ENCODE measurements at regions not wholly inside any gene's neighbourhood (a gene's known extent, or its start where the extent isn't known, plus 50 kb on each side); places are given as distances from the start of the nearest gene placed in this dataset.
"Not testable (repeated sequence)": the region's sequence is repeated elsewhere in the genome, so short reads cannot be mapped to it uniquely, and the experiment has no call there.

DNA sequence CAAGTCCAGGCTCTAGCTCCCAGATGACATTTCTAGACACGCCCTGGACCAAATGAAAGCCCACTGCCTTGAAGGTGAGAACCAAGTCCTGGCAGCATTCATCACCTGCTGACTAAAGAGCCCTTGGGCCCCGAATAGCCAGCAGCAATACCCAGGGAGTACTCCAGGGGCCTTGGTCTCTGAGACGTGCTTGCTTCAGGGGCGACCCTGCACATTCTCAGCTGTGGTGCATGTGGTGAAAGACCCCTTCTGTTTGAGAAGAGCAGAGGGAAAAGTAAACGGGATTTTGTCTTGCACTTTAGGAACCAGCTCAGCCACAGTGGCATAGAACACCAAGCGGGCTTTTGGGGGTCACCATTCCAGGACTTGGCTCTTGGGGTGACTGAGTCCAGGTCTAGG, 260.5 kb upstream of the MYT1L start:
- DNase-seq = no peak

DNA sequence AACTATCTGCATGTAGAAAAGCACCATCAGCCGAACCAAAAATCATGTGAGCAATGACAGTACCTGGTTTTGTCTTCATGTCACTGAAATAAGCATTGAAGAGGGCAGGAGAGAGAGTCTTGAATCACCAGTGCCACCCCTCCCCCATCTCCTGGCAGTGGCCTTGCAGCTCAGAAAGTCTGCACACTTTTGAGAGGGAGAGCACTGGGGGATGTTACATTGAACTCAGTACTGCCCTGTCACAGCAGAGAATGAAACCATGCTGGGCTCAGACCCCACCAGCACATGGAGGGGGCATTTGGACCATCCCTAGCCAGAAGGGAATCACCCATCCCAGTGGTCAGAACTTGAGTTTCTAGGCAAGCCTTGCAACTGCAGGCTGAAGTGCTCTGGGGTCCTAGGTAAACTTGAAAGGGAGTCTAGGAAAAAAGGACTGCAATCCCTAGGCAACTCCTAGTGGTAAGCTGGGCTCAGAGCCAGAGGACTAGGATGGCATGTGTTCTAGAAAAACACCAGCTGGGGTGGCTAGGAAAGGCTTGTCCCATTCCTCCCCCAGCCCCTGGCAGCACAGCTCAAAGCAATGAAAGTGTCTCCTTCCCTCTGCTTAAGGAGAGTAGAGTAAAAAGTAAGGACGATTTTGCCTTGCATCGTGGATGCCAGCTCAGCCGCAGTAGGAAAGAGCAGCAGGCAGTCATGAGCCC, 259.9 kb upstream of the MYT1L start:
- DNase-seq = no peak

DNA sequence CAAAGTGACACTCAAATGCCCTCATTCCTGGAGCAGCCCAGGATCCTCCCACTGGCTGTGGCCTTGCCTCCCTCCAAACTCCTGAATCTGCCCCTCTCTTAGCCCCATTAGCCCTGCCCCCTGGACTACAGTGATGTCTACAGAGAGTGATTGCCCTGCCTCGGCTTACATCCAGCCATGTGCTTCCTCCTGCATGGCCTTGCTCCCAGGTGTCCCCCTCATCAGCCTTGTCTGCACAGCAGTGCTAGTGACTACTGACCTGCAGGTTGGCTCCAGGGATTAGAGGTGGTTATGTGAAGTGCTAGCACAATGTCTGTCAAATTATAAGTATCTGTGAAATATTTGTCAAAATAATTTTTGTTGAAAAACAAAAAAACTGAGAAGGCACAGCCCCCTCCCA, 259.1 kb upstream of the MYT1L start:
- DNase-seq = no peak

DNA sequence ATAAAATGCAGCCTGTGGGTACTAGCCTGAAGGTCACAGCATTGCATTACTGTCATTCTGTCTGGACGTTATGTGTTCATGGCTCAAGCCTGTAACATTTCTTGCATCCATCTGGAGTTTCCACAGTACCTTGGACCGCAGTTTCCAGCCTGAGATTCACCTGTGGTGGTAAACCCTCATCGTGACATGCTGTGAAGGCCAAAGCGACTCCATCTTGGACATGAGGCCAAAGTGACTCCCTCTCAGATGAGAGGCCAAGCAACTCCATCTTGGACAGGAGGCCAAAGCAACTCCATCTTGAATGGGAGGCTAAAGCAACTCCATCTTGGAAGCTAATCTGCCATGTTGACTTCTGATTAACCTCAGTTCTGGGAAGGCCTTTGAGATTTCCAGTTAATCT, 257.7 kb upstream of the MYT1L start:
- DNase-seq = no peak

DNA sequence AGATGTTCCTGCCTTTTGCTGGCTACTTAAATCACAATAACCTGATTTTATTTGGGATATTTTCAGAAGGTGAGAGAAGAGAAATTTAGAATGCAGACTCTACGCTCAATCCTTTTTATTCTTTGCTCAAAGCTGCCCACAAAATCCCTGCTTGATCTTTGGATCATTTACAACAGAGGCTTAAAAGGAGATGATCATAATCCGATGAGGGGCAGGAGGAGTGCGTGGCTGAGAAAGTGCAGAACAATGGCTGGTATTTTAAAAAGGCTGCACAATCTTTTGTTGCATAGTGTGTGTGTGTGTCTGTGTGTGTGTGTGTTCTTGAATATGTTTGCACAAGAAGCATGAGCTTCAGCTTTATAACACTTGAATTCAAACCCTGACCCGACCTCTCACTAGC, 256.3 kb upstream of the MYT1L start:
- no peak for DNase-seq

DNA sequence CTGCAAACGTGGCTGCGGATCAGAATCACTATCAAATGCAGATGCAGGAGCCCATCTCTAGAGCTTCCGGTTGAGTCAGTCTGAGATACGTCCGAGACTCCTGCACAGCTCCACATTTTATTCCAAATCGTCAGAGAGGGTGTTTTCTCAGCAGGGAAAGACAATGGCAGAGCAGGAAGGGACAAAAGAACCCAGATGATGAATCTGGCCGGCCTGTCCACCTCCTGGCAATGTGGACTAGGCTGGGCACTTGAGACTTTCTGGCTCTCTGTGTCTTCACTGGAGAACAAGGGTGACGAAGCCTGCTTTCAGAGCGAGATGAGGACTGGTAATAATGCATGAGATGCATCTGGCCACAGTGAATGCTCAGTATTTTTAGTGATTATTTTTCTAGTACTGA, 255.9 kb upstream of the MYT1L start:
- DNase-seq = no peak

DNA sequence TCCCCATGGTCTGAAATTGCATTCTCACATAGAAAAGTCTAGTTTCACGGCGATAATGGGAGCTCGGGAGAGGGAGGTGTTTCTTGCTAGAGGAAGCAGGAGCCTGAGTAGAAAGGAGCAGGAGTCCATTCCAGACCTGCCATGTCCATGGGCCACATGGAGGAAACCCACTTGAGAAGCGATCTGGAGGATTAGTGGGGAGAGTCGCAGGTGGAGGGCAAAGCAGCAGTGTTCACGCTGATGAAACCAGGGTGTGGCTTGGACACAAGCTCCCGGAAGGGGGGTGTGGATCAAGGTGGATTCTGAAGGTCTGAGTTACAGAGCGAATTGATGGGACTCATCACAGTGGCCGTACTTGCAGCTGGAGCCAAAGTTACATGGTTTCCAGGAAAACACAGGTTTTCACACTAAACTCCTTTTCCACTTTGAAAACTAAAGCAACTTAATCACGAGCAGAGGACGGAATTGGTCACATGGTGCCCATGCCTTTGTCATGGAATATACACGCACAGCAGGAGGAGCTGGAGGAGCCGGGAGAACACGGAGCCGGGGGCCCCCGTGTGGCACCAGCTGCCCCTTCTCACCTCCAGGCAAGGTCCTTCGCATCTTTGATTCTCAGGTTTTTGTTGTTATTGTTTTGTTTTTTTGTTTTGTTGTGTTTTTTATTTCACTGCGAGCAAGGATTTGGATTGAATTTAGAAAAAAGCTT, 255.1 kb upstream of the MYT1L start:
- DNase-seq = no peak

DNA sequence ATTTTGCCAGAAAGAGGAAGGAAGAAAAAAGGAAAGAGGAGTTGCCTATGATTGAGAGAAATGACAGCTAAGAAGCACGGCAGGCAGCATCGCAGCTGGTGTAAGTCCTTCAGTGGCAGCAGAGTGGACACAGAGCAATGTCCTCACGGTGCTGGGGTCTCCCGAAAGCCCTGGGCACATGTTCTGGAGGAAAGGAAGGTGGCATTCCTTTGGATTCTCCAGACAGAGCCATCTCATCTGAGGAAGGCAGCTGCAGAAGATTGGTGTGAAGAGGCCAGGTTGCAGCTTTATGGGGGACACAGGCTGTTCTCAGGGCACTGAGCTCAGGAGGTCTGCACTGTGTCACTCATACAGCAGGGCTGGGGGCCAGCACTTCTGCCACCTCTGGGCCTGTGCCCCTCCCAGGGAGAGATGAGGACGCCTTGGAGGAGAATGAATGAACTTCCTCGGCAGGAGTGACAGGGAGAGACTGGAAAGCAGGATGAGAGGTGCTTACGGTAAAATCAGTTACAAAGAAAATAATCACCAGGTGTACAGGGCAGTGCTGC, 252.0 kb upstream of the MYT1L start:
- DNase-seq = no peak

DNA sequence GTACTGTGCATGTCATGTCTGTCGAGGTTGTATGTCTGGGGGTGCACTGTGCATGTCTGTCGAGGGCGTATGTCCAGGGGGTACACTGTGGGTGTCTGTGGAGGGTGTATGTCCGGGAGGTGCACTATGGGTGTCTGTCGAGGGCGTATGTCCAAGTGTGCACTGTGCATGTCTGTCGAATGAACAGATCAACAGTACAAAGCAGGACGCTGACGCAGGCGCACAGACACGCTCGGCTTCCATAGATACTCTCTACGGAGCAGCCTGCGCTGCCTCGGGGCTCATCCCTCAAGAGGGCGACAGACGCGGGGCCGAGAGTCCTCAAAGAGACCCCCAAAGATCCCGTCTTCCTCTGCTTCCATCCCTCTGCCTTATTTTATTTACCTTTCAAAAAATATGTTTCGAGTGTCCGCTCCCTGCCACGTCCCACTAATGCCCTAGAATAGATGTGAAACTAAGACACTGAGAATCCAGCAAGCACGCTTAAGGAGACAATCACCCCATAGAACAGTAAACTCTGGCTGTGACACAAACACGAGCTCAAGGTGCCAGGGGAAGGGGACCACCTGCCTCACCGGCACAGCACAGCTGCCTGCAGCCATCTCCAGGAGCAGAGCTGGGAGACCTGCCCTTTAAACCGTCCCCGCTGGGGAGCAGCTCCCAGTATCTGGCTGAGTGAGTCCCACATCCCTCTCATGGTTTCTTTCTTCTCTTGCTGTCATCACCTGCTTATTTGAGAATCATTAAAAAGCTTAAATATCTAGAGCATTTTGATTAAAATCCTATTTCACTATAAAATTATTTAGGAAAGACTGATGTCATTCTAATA, 250.5 kb upstream of the MYT1L start:
- no peak for DNase-seq

DNA sequence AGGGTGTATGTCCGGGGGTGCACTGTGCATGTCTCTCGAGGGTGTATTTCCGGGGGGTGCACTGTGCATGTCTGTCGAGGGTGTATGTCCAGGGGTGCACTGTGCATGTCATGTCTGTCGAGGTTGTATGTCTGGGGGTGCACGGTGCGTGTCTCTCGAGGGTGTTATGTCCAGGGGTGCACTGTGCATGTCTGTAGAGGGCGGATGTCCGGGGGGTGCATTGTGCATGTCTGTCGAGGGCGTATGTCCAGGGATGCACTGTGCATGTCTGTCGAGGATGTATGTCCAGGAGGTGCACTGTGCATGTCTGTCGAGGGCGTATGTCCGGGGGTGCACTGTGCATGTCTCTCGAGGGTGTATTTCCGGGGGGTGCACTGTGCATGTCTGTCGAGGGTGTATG, 249.8 kb upstream of the MYT1L start:
- not testable (repeated sequence) for DNase-seq

DNA sequence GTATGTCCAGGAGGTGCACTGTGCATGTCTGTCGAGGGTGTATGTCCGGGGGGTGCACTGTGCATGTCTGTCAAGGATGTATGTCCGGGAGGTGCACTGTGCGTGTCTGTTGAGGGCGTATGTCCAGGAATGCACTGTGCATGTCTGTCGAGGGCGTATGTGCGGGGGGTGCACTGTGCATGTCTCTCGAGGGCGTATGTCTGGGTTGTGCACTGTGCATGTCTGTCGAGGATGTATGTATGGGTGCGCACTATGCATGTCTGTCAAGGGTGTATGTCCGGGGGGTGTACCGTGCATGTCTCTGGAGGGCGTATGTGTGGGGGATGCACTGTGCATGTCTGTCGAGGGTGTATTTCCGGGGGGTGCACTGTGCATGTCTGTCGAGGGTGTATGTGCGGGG, 249.3 kb upstream of the MYT1L start:
- DNase-seq = no peak

DNA sequence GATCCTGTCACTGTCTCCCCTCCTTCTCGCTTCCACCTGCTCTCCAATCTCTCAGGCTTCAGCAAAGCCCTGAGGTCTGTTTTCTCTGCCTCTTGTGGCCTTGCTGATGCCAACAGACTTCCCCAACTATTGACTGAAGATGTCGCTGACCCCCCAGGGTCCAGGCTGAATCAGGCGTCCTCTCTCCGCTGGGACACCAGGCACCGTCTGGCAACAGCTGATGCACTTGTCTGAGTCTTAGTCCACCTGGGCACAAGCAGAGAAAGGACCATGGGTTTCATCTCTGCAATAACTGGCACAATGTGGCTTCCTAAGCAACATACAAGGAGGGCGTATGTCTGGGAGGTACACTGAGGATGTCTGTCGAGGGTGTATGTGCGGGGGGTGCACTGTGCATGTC, 248.7 kb upstream of the MYT1L start:
- DNase-seq = no peak

DNA sequence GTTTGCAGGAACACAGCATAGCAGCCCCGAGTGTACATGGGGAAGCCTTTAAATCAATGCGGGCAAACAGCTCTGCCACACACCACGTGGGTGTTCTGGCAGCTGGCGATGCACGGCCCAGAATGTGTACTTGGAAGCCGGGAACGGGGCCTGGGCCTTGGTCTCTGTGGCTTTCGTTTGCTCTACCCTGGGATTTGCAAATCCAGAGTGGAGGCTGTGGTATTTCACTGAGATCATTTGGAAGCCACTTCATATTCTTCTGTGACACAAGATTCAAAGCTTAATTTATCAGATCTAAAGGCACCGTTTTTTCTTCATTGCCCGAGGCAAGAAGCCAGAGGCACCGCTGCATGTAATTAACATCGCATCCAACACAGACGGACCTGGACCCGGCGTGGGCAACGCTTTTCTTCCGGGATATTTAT, 246.3 kb upstream of the MYT1L start:
- DNase-seq = no peak

DNA sequence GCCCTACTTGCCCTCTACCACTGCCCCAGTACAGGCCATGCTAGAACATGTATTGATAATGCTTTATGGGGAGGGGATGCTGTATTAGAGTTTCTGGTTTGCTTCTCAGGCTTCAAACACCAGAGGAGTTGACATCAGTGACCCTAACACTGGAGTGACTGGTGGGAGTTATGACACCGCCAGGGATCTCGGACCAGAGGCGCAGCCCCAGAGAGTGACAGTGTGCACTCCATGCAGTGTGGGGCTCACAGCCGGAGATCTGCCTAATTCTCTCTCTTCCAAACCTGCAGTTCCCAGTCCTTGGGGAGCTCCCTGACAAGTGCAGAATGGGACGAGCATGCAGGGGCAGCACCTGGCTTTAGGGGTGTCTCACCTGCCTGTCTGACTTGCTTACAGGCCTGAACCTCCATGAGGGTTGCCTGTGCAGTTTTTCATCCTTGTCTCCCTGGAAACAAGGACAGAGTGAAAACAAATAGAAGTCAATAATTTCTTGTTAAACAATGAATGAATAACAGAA, 244.9 kb upstream of the MYT1L start:
- no peak for DNase-seq

DNA sequence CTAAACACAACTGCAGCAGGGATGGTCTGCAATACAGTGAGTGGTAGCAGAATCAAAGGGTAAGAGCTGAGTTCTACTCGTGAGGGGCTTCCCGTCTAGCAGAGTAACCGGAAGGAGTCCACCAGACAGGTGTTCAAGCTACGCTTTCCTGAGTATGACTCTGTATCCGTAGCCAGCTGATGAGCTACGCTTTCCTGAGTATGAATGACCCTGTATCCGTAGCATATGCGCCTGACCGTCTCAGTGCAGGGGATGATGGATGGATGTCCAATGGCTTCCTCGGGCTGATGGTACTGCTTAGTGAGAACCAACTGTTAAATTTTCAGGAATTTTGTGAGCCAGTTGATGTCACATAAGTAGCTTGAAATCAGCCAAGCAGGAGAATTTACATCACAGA, 244.1 kb upstream of the MYT1L start:
- no peak for DNase-seq

DNA sequence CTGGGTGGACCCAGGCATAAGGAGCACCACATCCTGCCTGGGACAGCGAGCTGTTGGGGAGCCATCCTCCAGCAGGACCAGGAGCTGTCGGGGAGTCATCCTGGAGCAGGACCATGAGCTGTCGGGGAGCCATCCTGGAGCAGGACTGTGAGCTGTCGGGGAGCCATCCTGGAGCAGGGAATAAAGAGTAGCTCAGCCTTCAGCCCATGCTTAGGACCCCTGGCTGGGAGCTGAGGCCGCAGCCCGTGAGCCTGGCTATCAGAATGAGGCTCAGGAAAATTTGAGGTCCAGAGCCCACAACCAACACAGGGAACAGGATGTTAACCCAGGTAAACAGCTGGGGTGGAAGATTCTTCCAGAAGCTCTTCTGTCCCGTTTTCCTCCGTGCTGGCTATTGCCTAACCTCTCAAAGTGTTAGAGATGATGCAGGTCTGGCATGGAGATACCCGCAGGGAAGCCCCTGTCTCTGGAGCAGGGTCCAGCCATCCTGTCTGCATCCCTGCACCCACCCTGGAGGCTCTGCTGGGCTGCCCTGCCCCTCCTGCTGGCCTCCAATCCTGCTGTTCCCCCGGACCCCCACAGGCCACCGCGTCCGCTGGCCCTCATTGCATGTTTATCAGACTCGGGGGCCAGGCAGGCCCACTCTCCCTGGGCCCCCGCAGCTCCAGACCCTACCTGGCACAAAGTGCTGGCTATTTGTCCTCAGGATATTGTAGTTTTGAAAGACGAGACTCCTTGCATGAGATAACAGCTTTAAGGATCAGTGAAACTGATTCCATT, 243.5 kb upstream of the MYT1L start:
- no peak for DNase-seq

DNA sequence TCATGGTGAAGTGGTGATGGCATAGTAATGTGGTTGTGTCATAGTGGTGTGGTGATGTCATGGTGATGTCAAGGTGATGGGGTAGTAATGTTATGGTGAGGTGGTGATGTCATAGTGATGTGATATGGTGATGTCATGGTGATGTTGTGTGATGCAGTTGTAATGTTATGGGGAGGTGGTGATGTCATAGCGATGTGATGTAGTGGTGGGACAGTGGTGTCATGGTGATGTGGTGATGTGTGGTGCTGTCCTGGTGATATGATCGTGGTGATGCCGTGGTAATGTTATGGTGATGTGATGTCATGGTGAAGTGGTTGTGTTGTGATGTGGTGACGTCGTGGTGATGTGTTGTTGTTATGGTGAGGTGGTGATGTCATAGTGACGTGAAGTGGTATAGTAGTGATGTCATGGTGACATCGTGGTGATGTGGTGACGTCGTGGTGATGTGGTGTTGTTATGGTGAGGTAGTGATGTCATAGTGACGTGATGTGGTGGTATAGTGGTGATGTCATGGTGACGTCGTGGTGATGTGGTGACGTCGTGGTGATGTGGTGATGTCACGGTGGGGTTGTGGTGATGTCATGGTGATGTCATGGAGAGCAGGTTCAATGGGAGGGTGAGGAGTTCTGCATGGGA, 242.7 kb upstream of the MYT1L start:
- no peak for DNase-seq

DNA sequence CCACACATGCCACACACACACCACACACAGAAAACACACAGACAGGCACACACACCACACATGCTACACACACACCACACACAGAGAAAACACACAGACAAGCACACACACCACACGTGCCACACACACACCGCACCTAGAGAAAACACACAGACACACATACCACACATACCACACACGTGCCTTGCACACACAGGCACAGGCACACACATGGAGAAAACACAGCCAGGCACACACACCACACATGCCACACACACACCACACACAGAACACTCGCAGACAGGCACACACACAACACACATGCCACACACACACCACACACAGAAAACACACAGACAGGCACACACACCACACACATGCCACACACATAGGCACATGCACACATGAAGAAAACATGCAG, 242.1 kb upstream of the MYT1L start:
- DNase-seq = no peak

DNA sequence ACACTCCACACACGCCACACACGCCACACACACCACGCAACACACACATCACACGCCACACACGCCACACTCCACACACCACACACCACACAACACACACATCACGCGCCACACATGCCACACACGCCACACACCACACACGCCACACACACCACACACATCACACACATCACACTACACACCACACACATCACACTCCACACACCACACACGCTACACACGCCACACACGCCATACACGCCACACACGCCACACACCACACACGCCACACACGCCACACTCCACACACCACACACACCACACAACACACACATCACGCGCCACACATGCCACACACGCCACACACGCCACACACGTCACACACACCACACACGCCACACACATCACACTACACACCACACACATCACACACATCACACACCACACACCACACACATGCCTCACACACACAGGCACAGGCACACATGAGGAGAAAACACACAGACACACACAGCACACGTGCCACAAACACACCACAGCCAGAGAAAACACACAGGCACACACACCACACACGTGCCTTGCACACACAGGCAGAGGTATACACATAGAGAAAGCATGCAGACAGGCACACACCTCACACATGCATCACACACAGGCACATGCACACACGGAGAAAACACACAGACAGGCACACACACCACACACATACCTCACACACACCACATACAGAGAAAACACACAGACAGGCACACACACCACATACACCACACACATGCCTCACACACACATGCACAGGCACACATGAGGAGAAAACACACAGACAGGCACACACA, 241.5 kb upstream of the MYT1L start:
- no peak for DNase-seq
